Keratinocyte (primary cell): ENCODE measurements at regions not wholly inside any gene's neighbourhood (a gene's known extent, or its start where the extent isn't known, plus 50 kb on each side); places are given as distances from the start of the nearest gene placed in this dataset.
A peak's percentile ranks its signal among the peaks of the same experiment; 100 is the strongest.

Experiments
- DNase-seq: peaks from one replicate; pipeline ENCODE4 v3.0.0-alpha.2; 2011; ENCODE audit warnings: low read depth, missing footprints, low spot score
- FAIRE-seq: peaks from 2 replicates; lab custom pipeline; 2011; peaks lifted over from hg19 to GRCh38; lab: Jason Lieb, UNC
- H2AFZ ChIP-seq: 2 replicates; pipeline ENCODE4 v1.6.0; 2012; ENCODE audit warnings: low read length, control low read depth, inconsistent platforms; ENCODE audit not compliant: control insufficient read depth
- H3K27ac ChIP-seq: 2 replicates; pipeline ENCODE4 v1.5.1; 2011; ENCODE audit warnings: low read length; ENCODE audit not compliant: control insufficient read depth, insufficient read depth
- H3K27me3 ChIP-seq: 3 replicates; pipeline ENCODE4 v1.6.0; 2011; ENCODE audit warnings: low read length; ENCODE audit not compliant: control insufficient read depth, insufficient read depth; ENCODE audit errors: extremely low read depth
- H3K36me3 ChIP-seq, 2 experiments: 2 replicates in 1 of 2; 3 replicates in 1 of 2; pipeline ENCODE4 v1.5.1; 2011; ENCODE audit warnings: low read length in 2 of 2, mild to moderate bottlenecking in 1 of 2; ENCODE audit not compliant: control insufficient read depth in 2 of 2, insufficient read depth in 2 of 2; ENCODE audit errors: extremely low read depth in 1 of 2
- H3K4me1 ChIP-seq: 3 replicates; pipeline ENCODE4 v1.5.1; 2011; ENCODE audit warnings: low read length; ENCODE audit not compliant: control insufficient read depth, insufficient read depth; ENCODE audit errors: extremely low read depth
- H3K4me2 ChIP-seq: 3 replicates; pipeline ENCODE4 v1.6.0; 2011; ENCODE audit warnings: low read depth, low read length; ENCODE audit not compliant: control insufficient read depth, insufficient read depth; ENCODE audit errors: extremely low read depth
- H3K4me3 ChIP-seq, 3 experiments: fragments of 200-600 bp in 1 of 3; sonication (generic) in 1 of 3; 2 replicates in 2 of 3; 3 replicates in 1 of 3; pipeline ENCODE4 v1.5.1; 2011 to 2016; ENCODE audit warnings: low read length in 3 of 3, mild to moderate bottlenecking in 3 of 3, control low read depth in 2 of 3, inconsistent platforms in 1 of 3, low read depth in 1 of 3, mixed read lengths in 1 of 3, mixed run types in 1 of 3, moderate library complexity in 1 of 3; ENCODE audit not compliant: control insufficient read depth in 2 of 3, insufficient read depth in 2 of 3; ENCODE audit errors: extremely low read depth in 1 of 3
- H3K79me2 ChIP-seq: 2 replicates; pipeline ENCODE4 v1.6.0; 2012; ENCODE audit warnings: low read length; ENCODE audit not compliant: control insufficient read depth, insufficient read depth
- H3K9ac ChIP-seq: 3 replicates; pipeline ENCODE4 v1.6.0; 2011; ENCODE audit warnings: low read length; ENCODE audit not compliant: control insufficient read depth, insufficient read depth; ENCODE audit errors: extremely low read depth
- H3K9me1 ChIP-seq: 3 replicates; pipeline ENCODE4 v1.6.0; 2011; ENCODE audit warnings: low read length; ENCODE audit not compliant: control insufficient read depth, insufficient read depth; ENCODE audit errors: extremely low read depth
- H3K9me3 ChIP-seq: 2 replicates; pipeline ENCODE4 v1.5.1; 2012; ENCODE audit warnings: low read depth, low read length; ENCODE audit not compliant: control insufficient read depth
- H4K20me1 ChIP-seq: 3 replicates; pipeline ENCODE4 v1.6.0; 2011; ENCODE audit warnings: low read length; ENCODE audit not compliant: control insufficient read depth, insufficient read depth; ENCODE audit errors: extremely low read depth
- CTCF ChIP-seq, 3 experiments: IDR thresholded peaks in 1 of 3; conservative IDR thresholded peaks in 1 of 3; optimal IDR thresholded peaks in 1 of 3; 2 replicates in 2 of 3; 3 replicates in 1 of 3; pipeline versions ENCODE3 to v1.5.1; 2011; ENCODE audit warnings: low read length in 3 of 3, mild to moderate bottlenecking in 3 of 3, moderate library complexity in 2 of 3, control low read depth in 1 of 3, inconsistent platforms in 1 of 3; ENCODE audit not compliant: insufficient read depth in 2 of 3; ENCODE audit errors: extremely low read depth in 1 of 3
- EZH2 ChIP-seq: IDR thresholded peaks from one replicate; pipeline ENCODE4 v1.6.1; 2012; ENCODE audit warnings: inconsistent platforms, mild to moderate bottlenecking, low read length, moderate library complexity
- dilution Hi-C: fragments of 300-500 bp; cut with MboI; formaldehyde crosslinking; loops from one replicate; pipeline ENCODE4 v1.7.0; 2020; ENCODE audit warnings: low sequenced_read_pairs; ENCODE audit not compliant: extremely low pct_ligation_motif_present

DNA sequence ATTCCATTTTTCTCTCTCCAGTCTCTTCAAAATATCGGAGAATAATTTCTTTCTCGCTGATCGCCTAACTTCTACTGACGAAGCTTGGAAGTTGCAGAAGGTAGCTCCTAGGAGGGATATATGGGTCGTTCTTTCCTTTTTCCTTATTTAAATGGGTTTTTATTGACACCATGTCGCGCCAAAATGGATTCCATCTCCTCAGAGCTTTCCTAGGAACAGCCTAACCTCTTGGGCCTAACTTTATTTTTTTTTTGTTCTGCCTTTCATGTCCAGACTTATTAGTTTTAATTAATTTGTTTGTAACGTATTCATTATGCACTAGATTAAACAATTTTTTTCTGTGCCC is 92.0 kb upstream of the XIST start:
- no peaks in the 10 kb centered on the region for H3K27me3 ChIP-seq
- H3K9ac ChIP-seq: peak overlapping the region; percentile 98
- peak overlapping the region; percentile 95 to 97 (median 96) for H3K4me3 ChIP-seq
- no peaks in the 10 kb centered on the region for H3K9me3 ChIP-seq
- no peak for DNase-seq
- no peaks in the 10 kb centered on the region for H4K20me1 ChIP-seq
- FAIRE-seq: no peak
- H2AFZ ChIP-seq: peak overlapping the region; percentile 99
- peaks cover 0 to 2% of the 10 kb centered on the region in 2 experiments for H3K36me3 ChIP-seq
- H3K79me2 ChIP-seq: peaks cover 48% of the 10 kb centered on the region
- H3K4me2 ChIP-seq: peak overlapping the region; percentile 84
- peaks cover 7% of the 10 kb centered on the region for H3K4me1 ChIP-seq
- TF ChIP-seq EZH2 (no peak), CTCF (optimal IDR thresholded peaks at IDR 0.05 in 1 of 3, IDR thresholded peaks at IDR 0.05 in 1 of 3, conservative IDR thresholded peaks at IDR 0.05 in 1 of 3; ENCODE audit: extremely low read depth in 1 of 3, insufficient read depth in 2 of 3, low read length in 3 of 3) (no peak)
- H3K9me1 ChIP-seq: no peaks in the 10 kb centered on the region
- peak overlapping the region; percentile 96 for H3K27ac ChIP-seq
- dilution Hi-C loops: no loop called here

- Histone ChIP-seq H3K4me3 (peak overlapping the region; percentile 95 to 97 (median 96)), H3K79me2 (peaks cover 42% of the 10 kb centered on the region), H3K9me3 (no peaks in the 10 kb centered on the region), H2AFZ (peak overlapping the region; percentile 99), H3K27me3 (no peaks in the 10 kb centered on the region), H3K9me1 (no peaks in the 10 kb centered on the region), H3K36me3 (no peaks in the 10 kb centered on the region), H3K4me2 (peak overlapping the region; percentile 84), H3K9ac (peak overlapping the region; percentile 98), H4K20me1 (no peaks in the 10 kb centered on the region), H3K4me1 (peaks cover 7% of the 10 kb centered on the region), H3K27ac (peak overlapping the region; percentile 96)
- TF ChIP-seq CTCF (optimal IDR thresholded peaks at IDR 0.05 in 1 of 3, IDR thresholded peaks at IDR 0.05 in 1 of 3, conservative IDR thresholded peaks at IDR 0.05 in 1 of 3; ENCODE audit: extremely low read depth in 1 of 3, insufficient read depth in 2 of 3, low read length in 3 of 3) (no peak), EZH2 (no peak)
- FAIRE-seq (peak; percentile 65), DNase-seq (peak; percentile 68)
- dilution Hi-C loops: no loop called here
Observed at GRCh38 chrX:73943693-73944562, 91.4 kb upstream of the XIST start.
